Transverse colon (tissue), 3 donors: ENCODE measurements at regions not wholly inside any gene's neighbourhood (a gene's known extent, or its start where the extent isn't known, plus 50 kb on each side); places are given as distances from the start of the nearest gene placed in this dataset.
"Not testable (repeated sequence)": the region's sequence is repeated elsewhere in the genome, so short reads cannot be mapped to it uniquely, and the experiment has no call there.

Experiments used
- CTCF ChIP-seq, 5 experiments: fragments of 200-600 bp in 3 of 5; fragments of 450-650 bp in 2 of 5; sonication (generic) in 3 of 5; IDR thresholded peaks; 1 replicate in 2 of 5; 2 replicates in 3 of 5; pipeline ENCODE4 v1.5.1; 2016 to 2017; ENCODE audit warnings: antibody characterized with exemption in 5 of 5, inconsistent platforms in 3 of 5, mild to moderate bottlenecking in 2 of 5, moderate library complexity in 1 of 5
- EP300 ChIP-seq: sonication (generic); formaldehyde crosslinking; IDR thresholded peaks from one replicate; pipeline ENCODE4 v1.6.1; 2017; ENCODE audit warnings: antibody characterized with exemption, low read depth
- POLR2A ChIP-seq: fragments of 450-650 bp; IDR thresholded peaks from one replicate; pipeline ENCODE4 v1.6.1; 2016; ENCODE audit warnings: antibody characterized with exemption, mild to moderate bottlenecking, moderate library complexity

GRCh38 chr3:20560446-20560845, 374.4 kb upstream of the SGO1 start:
- not testable (repeated sequence) for TF ChIP-seq EP300; CTCF (IDR thresholded peaks at IDR 0.05); POLR2A
